SU-DHL-6 (cell line): ENCODE measurements at regions not wholly inside any gene's neighbourhood (a gene's known extent, or its start where the extent isn't known, plus 50 kb on each side); places are given as distances from the start of the nearest gene placed in this dataset.

ENCODE experiments used
- EZH2phosphoT487 ChIP-seq: fragments of 200-600 bp; sonication (generic), shearing (Covaris generic); conservative IDR thresholded peaks from 2 replicates; pipeline ENCODE4 v1.6.1; 2018; ENCODE audit warnings: mild to moderate bottlenecking, antibody characterized with exemption, low read length, moderate library complexity, mixed read lengths
- TF ChIP-seq, protein P1 (sequence below): fragments of 200-600 bp; sonication (generic); IDR thresholded peaks from one replicate; pipeline ENCODE4 v1.5.1; 2017; ENCODE audit warnings: antibody characterized with exemption, mild to moderate bottlenecking, low read length, moderate library complexity; ENCODE audit not compliant: insufficient read depth, poor library complexity, severe bottlenecking

DNA sequence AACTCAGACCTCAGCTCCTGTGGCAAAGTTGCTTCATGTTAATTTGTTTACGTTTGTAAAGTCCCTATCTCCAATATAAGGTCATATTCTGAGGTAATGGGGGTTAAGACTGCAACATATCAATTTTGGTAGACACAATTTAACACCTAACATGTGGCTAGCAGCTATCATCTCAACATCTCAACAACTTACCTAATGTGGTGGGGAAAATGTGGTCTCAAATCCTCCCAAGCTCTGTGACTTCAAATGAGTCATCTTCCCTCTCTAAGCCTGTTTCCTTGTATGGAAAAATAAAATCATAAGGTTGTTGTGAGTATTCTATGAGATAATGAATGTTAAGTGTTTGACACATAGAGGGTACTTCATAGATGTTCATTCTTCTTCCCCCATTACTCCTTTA is 443.3 kb downstream of the CDK5RAP2 start:
- TF ChIP-seq, protein P1, sequence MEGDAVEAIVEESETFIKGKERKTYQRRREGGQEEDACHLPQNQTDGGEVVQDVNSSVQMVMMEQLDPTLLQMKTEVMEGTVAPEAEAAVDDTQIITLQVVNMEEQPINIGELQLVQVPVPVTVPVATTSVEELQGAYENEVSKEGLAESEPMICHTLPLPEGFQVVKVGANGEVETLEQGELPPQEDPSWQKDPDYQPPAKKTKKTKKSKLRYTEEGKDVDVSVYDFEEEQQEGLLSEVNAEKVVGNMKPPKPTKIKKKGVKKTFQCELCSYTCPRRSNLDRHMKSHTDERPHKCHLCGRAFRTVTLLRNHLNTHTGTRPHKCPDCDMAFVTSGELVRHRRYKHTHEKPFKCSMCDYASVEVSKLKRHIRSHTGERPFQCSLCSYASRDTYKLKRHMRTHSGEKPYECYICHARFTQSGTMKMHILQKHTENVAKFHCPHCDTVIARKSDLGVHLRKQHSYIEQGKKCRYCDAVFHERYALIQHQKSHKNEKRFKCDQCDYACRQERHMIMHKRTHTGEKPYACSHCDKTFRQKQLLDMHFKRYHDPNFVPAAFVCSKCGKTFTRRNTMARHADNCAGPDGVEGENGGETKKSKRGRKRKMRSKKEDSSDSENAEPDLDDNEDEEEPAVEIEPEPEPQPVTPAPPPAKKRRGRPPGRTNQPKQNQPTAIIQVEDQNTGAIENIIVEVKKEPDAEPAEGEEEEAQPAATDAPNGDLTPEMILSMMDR: no peak
- no peak for TF ChIP-seq EZH2phosphoT487
